ENCODE measurements at regions not wholly inside any gene's neighbourhood (a gene's known extent, or its start where the extent isn't known, plus 50 kb on each side); places are given as distances from the start of the nearest gene placed in this dataset.

DNA sequence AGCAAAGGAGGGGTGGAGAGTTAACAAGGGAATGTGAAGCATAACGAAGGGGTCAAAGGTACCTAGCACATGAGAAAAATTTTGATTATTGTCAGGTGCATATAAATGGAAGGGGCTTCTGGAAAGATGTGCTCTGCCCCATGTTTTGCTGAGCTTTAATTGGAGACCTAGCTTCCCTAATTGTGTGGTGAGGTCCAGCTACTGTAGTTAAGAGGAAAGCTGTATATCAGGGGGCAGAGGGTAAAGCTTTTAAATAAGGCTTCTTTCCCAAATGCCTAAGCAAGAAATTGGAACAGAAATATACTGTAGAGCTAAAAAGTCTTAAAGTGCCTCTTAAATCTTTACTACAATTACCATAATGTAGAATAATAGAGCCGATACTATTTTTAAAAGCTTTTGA lies 267.2 kb downstream of the MAT2B start:
- TF ChIP-seq, protein P1, sequence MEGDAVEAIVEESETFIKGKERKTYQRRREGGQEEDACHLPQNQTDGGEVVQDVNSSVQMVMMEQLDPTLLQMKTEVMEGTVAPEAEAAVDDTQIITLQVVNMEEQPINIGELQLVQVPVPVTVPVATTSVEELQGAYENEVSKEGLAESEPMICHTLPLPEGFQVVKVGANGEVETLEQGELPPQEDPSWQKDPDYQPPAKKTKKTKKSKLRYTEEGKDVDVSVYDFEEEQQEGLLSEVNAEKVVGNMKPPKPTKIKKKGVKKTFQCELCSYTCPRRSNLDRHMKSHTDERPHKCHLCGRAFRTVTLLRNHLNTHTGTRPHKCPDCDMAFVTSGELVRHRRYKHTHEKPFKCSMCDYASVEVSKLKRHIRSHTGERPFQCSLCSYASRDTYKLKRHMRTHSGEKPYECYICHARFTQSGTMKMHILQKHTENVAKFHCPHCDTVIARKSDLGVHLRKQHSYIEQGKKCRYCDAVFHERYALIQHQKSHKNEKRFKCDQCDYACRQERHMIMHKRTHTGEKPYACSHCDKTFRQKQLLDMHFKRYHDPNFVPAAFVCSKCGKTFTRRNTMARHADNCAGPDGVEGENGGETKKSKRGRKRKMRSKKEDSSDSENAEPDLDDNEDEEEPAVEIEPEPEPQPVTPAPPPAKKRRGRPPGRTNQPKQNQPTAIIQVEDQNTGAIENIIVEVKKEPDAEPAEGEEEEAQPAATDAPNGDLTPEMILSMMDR (IDR thresholded peaks at IDR 0.05; ENCODE audit: insufficient read depth, low read length, poor library complexity, severe bottlenecking), result no peak
- no peak overlapping the region for H3K4me3 ChIP-seq (replicated peaks; ENCODE audit: low read depth, low read length)
- no peak for DNase-seq (ENCODE audit: extremely low read depth, insufficient read length)
- H3K27me3 ChIP-seq (replicated peaks; ENCODE audit: control insufficient read depth, insufficient read depth, low read length), result no peaks in the 10 kb centered on the region
- no peaks in the 10 kb centered on the region for H3K36me3 ChIP-seq (ENCODE audit: control insufficient read depth, insufficient read depth, low read length)

DNA sequence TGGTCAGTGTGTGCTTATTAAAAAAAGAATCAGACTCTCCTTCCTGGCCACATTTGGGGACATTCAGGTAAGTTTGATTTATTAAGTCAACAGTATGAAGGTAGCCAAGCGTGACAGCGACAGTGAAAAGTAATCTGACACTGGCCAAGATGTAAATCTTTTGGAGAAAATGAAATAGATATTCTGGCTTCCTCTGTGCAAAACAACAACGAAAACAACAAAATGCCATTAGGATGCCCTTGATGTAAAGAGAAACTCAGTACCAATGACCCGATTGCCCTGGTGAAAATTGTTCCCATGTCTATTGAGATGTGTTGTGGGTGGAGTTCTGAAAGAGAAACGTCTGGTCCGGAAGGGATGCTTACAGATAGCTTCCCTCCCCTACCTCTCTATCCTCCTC lies 267.8 kb downstream of the MAT2B start:
- TF ChIP-seq, protein P1 (IDR thresholded peaks at IDR 0.05; ENCODE audit: insufficient read depth, low read length, poor library complexity, severe bottlenecking), result no peak
- Histone ChIP-seq H3K4me3 (replicated peaks; ENCODE audit: low read depth, low read length) (no peak overlapping the region), H3K36me3 (ENCODE audit: control insufficient read depth, insufficient read depth, low read length) (no peaks in the 10 kb centered on the region), H3K27me3 (replicated peaks; ENCODE audit: control insufficient read depth, insufficient read depth, low read length) (no peaks in the 10 kb centered on the region)
- no peak for DNase-seq (ENCODE audit: extremely low read depth, insufficient read length)

DNA sequence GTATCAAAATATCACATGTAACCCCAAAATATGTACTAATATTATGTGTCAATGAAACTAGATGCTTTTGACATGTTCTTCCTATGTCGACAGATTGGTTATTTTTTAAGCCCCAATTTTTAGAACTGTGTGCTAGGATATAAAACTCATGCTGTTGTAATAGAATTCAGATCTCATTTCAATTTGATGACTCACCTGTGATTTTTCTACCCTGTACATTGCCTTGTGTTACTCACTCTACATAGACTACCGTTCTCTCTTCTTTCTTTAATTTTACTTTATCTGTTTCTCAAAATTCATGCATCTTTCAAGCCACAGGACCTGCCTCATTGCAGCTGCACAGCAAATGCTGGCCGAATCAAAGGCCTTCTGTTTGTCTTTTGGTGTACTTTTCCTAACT lies 284.5 kb downstream of the MAT2B start:
- Histone ChIP-seq H3K27me3 (replicated peaks; ENCODE audit: control insufficient read depth, insufficient read depth, low read length) (no peaks in the 10 kb centered on the region), H3K36me3 (ENCODE audit: control insufficient read depth, insufficient read depth, low read length) (no peaks in the 10 kb centered on the region), H3K4me3 (replicated peaks; ENCODE audit: low read depth, low read length) (no peak overlapping the region)
- DNase-seq (ENCODE audit: extremely low read depth, insufficient read length), result no peak
- TF ChIP-seq, protein P1 (IDR thresholded peaks at IDR 0.05; ENCODE audit: insufficient read depth, low read length, poor library complexity, severe bottlenecking), result no peak

DNA sequence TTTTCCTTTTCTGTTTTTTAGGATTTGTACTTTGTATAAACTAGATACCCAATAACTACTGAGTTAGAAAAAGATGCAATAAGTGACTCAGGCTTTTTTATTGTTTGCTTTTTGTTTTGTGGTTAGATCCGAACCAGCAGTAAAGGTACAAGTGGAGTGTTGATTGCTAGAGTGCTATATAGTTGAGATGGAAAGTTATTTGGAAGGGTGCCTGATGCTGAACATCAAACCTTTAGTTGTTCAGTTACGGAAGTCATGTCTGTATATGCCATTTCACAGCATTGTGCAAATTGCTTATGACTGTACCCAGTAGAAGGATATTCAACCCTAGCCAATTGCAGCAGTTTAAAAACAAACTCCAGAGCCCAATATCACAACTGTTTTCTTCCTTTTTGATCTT lies 285.1 kb downstream of the MAT2B start:
- Histone ChIP-seq H3K4me3 (replicated peaks; ENCODE audit: low read depth, low read length) (no peak overlapping the region), H3K36me3 (ENCODE audit: control insufficient read depth, insufficient read depth, low read length) (no peaks in the 10 kb centered on the region), H3K27me3 (replicated peaks; ENCODE audit: control insufficient read depth, insufficient read depth, low read length) (no peaks in the 10 kb centered on the region)
- TF ChIP-seq, protein P1 (IDR thresholded peaks at IDR 0.05; ENCODE audit: insufficient read depth, low read length, poor library complexity, severe bottlenecking), result no peak
- DNase-seq (ENCODE audit: extremely low read depth, insufficient read length), result no peak

DNA sequence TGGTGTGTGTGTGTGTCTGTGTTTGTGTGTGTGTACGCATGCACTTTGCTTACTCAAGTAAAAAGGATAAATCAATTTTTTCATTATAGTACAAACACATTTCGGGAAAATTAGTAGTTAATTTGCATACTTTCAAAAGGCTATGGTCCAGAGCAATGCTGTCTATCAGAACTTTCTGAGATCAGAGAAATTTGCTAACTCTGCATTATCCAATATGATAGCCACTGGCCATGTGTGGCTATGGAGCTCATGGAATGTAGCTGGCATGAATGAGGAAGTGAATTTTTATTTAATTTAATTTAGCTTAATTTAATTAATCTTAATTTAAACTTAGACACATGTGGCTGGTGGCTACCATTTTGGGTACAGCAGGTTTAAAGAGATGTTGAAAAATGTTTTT lies 289.6 kb downstream of the MAT2B start:
- no peak for DNase-seq (ENCODE audit: extremely low read depth, insufficient read length)
- no peak overlapping the region for H3K4me3 ChIP-seq (replicated peaks; ENCODE audit: low read depth, low read length)
- TF ChIP-seq, protein P1 (IDR thresholded peaks at IDR 0.05; ENCODE audit: insufficient read depth, low read length, poor library complexity, severe bottlenecking), result no peak
- no peaks in the 10 kb centered on the region for H3K27me3 ChIP-seq (replicated peaks; ENCODE audit: control insufficient read depth, insufficient read depth, low read length)
- no peaks in the 10 kb centered on the region for H3K36me3 ChIP-seq (ENCODE audit: control insufficient read depth, insufficient read depth, low read length)

DNA sequence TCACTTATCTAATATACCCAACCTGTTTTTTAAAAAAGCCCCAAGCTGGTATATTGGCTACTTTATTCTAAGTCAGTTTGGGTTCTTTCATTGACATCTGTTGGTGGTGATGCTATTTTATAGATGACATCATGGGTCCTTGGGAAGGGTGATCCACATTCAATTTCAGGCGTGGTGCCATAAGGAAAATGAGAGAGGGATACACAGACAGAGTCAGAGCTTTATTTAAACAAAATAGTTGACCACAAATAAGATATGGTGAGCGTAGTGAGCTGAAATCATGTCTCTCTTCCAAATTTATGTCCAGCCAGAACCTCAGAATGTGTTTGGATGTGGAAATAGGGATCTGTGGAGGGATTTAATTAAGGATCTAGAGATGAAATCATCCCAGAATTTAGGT lies 302.4 kb downstream of the MAT2B start:
- no peak for DNase-seq (ENCODE audit: extremely low read depth, insufficient read length)
- TF ChIP-seq, protein P1 (IDR thresholded peaks at IDR 0.05; ENCODE audit: insufficient read depth, low read length, poor library complexity, severe bottlenecking), result no peak
- Histone ChIP-seq H3K4me3 (replicated peaks; ENCODE audit: low read depth, low read length) (no peak overlapping the region), H3K36me3 (ENCODE audit: control insufficient read depth, insufficient read depth, low read length) (no peaks in the 10 kb centered on the region), H3K27me3 (replicated peaks; ENCODE audit: control insufficient read depth, insufficient read depth, low read length) (no peaks in the 10 kb centered on the region)
